PC-3 (cell line): ENCODE measurements at regions not wholly inside any gene's neighbourhood (a gene's known extent, or its start where the extent isn't known, plus 50 kb on each side); places are given as distances from the start of the nearest gene placed in this dataset.
"Not testable (repeated sequence)": the region's sequence is repeated elsewhere in the genome, so short reads cannot be mapped to it uniquely, and the experiment has no call there.

Experiments
- ATAC-seq: fragments of 200-7000 bp; cut with Tn5 transposase; 2 replicates; pipeline ENCODE4 v1.9.1; 2020; ENCODE audit warnings: mild to moderate bottlenecking, moderate library complexity
- BruUV-seq: library from RNA; stranded (reverse); fragments of 400-500 nt; replicated peaks from 2 replicates; lab custom pipeline; 2021; lab: Mats Ljungman, UMichigan
- CTCF ChIA-PET: fragments of 300-600 bp; sonication (Branson Sonifier 250); formaldehyde crosslinking; loops from one replicate; lab custom pipeline; 2022; ENCODE audit warnings: antibody characterized with exemption; lab: Charles Lee
- POLR2A ChIA-PET: fragments of 300-600 bp; sonication (Branson Sonifier 250); formaldehyde crosslinking; loops from one replicate; lab custom pipeline; 2022; ENCODE audit warnings: antibody characterized with exemption; ENCODE audit not compliant: unreplicated experiment; lab: Charles Lee
- DNase-seq: peaks from one replicate; pipeline ENCODE4 v3.0.0-alpha.2; 2015
- H2AFZ ChIP-seq: fragments of 300-600 bp; sonication (generic); 2 replicates; pipeline ENCODE4 v1.6.0; 2016; ENCODE audit warnings: antibody characterized with exemption, low read length
- H3F3A ChIP-seq: fragments of 300-600 bp; sonication (generic); one replicate; pipeline ENCODE4 v1.6.0; 2017; ENCODE audit warnings: antibody characterized with exemption, low read length, control low read depth, mild to moderate bottlenecking; ENCODE audit not compliant: unreplicated experiment
- H3K27ac ChIP-seq: fragments of 300-600 bp; sonication (generic); 2 replicates; pipeline ENCODE4 v1.5.1; 2016; ENCODE audit warnings: mild to moderate bottlenecking, low read length
- H3K27me3 ChIP-seq: fragments of 300-600 bp; sonication (generic); 2 replicates; pipeline ENCODE4 v1.6.1; 2016; ENCODE audit warnings: low read length, mixed read lengths
- H3K36me3 ChIP-seq: fragments of 300-600 bp; sonication (generic); 2 replicates; pipeline ENCODE4 v1.6.1; 2016; ENCODE audit warnings: low read depth, mixed run types, low read length, mixed read lengths
- H3K4me1 ChIP-seq: fragments of 300-600 bp; sonication (generic); 2 replicates; pipeline ENCODE4 v1.5.1; 2016; ENCODE audit warnings: low read length; ENCODE audit not compliant: insufficient read depth
- H3K4me2 ChIP-seq: fragments of 300-600 bp; sonication (generic); 2 replicates; pipeline ENCODE4 v1.6.0; 2016; ENCODE audit warnings: low read length
- H3K4me3 ChIP-seq: fragments of 300-600 bp; sonication (generic); 2 replicates; pipeline ENCODE4 v1.5.1; 2016; ENCODE audit warnings: mild to moderate bottlenecking, low read length, mixed read lengths
- H3K79me2 ChIP-seq: fragments of 300-600 bp; sonication (generic); 2 replicates; pipeline ENCODE4 v1.6.1; 2017; ENCODE audit warnings: low read length, mixed read lengths
- H3K9ac ChIP-seq: fragments of 300-600 bp; sonication (generic); 2 replicates; pipeline ENCODE4 v1.6.0; 2016; ENCODE audit warnings: mild to moderate bottlenecking, low read length
- H3K9me2 ChIP-seq: fragments of 300-600 bp; sonication (generic); replicated peaks from 2 replicates; pipeline ENCODE4 v1.6.1; 2016; ENCODE audit warnings: mixed run types, low read length, mixed read lengths
- H3K9me3 ChIP-seq: fragments of 300-600 bp; sonication (generic); 2 replicates; pipeline ENCODE4 v1.6.1; 2016; ENCODE audit warnings: low read length, mixed read lengths
- H4K20me1 ChIP-seq: fragments of 300-600 bp; sonication (generic); 2 replicates; pipeline ENCODE4 v1.6.1; 2016; ENCODE audit warnings: low read length, mixed read lengths
- CTCF ChIP-seq: fragments of 300-600 bp; sonication (generic); conservative IDR thresholded peaks from 2 replicates; pipeline ENCODE4 v1.5.1; 2017; ENCODE audit warnings: antibody characterized with exemption, low read depth, mild to moderate bottlenecking, low read length
- EZH2 ChIP-seq: fragments of 300-600 bp; sonication (generic); IDR thresholded peaks from one replicate; pipeline ENCODE4 v1.6.1; 2017; ENCODE audit warnings: antibody characterized with exemption, mild to moderate bottlenecking, low read length; ENCODE audit not compliant: unreplicated experiment
- EZH2phosphoT487 ChIP-seq: fragments of 300-600 bp; sonication (generic); IDR thresholded peaks from 2 replicates; pipeline ENCODE4 v1.6.1; 2018; ENCODE audit warnings: mild to moderate bottlenecking, antibody characterized with exemption, low read length, borderline replicate concordance
- intact Hi-C: fragments of 100-400 bp; cut with micrococcal nuclease; formaldehyde crosslinking; loops from 2 replicates; pipeline ENCODE4 v1.9.0; 2023

- TF ChIP-seq EZH2 (no peak), CTCF (no peak), EZH2phosphoT487 (no peak)
- Histone ChIP-seq H3F3A (no peaks in the 10 kb centered on the region), H3K27ac (no peak overlapping the region), H2AFZ (no peak overlapping the region), H3K4me2 (no peak overlapping the region), H3K9me3 (no peaks in the 10 kb centered on the region), H3K36me3 (no peaks in the 10 kb centered on the region), H3K9me2 (no peaks in the 10 kb centered on the region), H3K4me3 (no peak overlapping the region), H3K4me1 (no peaks in the 10 kb centered on the region), H3K79me2 (no peaks in the 10 kb centered on the region), H3K9ac (no peak overlapping the region), H3K27me3 (no peaks in the 10 kb centered on the region), H4K20me1 (no peaks in the 10 kb centered on the region)
- ATAC-seq (no peak), DNase-seq (no peak)
- ChIA-PET CTCF (no interaction called here), POLR2A (no interaction called here)
- BruUV-seq = no TSS peak
- intact Hi-C loops = no loop called here
These were observed 1257.2 kb downstream of the UQCRFS1 start for GRCh38 chr19:27955485-27956480.

GRCh38 chr19:27942607-27943006 lies 1270.3 kb downstream of the UQCRFS1 start:
- H3K9ac ChIP-seq, H2AFZ ChIP-seq, H3F3A ChIP-seq, H3K4me1 ChIP-seq, H3K4me3 ChIP-seq, DNase-seq, H3K79me2 ChIP-seq, H3K27ac ChIP-seq, intact Hi-C loops, ATAC-seq, CTCF ChIA-PET, H3K36me3 ChIP-seq, H4K20me1 ChIP-seq, H3K9me3 ChIP-seq, POLR2A ChIA-PET, H3K9me2 ChIP-seq, H3K4me2 ChIP-seq, BruUV-seq, H3K27me3 ChIP-seq: not testable (repeated sequence)

- ATAC-seq = no peak
- Histone ChIP-seq H3K27me3 (no peaks in the 10 kb centered on the region), H2AFZ (no peak overlapping the region), H3K27ac (no peak overlapping the region), H3K9ac (no peak overlapping the region), H4K20me1 (no peaks in the 10 kb centered on the region), H3K4me2 (no peak overlapping the region), H3K9me2 (no peaks in the 10 kb centered on the region), H3K4me3 (no peak overlapping the region), H3K79me2 (no peaks in the 10 kb centered on the region), H3F3A (no peaks in the 10 kb centered on the region), H3K9me3 (no peaks in the 10 kb centered on the region), H3K4me1 (no peaks in the 10 kb centered on the region), H3K36me3 (no peaks in the 10 kb centered on the region)
- DNase-seq = no peak
- BruUV-seq = no TSS peak
- POLR2A ChIA-PET = no interaction called here
- intact Hi-C loops = no loop called here
- CTCF ChIA-PET = no interaction called here
- TF ChIP-seq EZH2phosphoT487 (no peak), CTCF (no peak), EZH2 (no peak)
These were observed 1276.8 kb downstream of the UQCRFS1 start for GRCh38 chr19:27936139-27936538.
